Tibial artery (tissue), 4 donors: ENCODE measurements at regions not wholly inside any gene's neighbourhood (a gene's known extent, or its start where the extent isn't known, plus 50 kb on each side); places are given as distances from the start of the nearest gene placed in this dataset.
"Not testable (repeated sequence)": the region's sequence is repeated elsewhere in the genome, so short reads cannot be mapped to it uniquely, and the experiment has no call there.

Source experiments
- DNase-seq, 2 donors: peaks; one replicate each; pipeline ENCODE4 v3.0.0-alpha.2; 2019
- H3K27ac ChIP-seq, 2 donors: fragments of 200-600 bp; sonication (generic) in 1 of 2; 1 replicate in 1 of 2; 2 replicates in 1 of 2; pipeline ENCODE4 v1.5.1; 2018 to 2019; ENCODE audit warnings: mild to moderate bottlenecking in 1 of 2
- H3K27me3 ChIP-seq, 2 donors: fragments of 200-600 bp; sonication (generic) in 1 of 2; one replicate each; pipeline versions ENCODE4 v1.5.1 to v1.6.0; 2016 to 2019
- H3K36me3 ChIP-seq, 3 donors: fragments of 200-600 bp; sonication (generic) in 2 of 3; one replicate each; pipeline ENCODE4 v1.5.1; 2016 to 2019; ENCODE audit warnings: mild to moderate bottlenecking in 2 of 3
- H3K4me1 ChIP-seq, 4 donors: fragments of 200-600 bp; sonication (generic) in 2 of 4; 1 replicate in 3 of 4; 2 replicates in 1 of 4; pipeline ENCODE4 v1.5.1; 2016 to 2019
- H3K4me3 ChIP-seq, 2 donors: fragments of 200-600 bp; sonication (generic) in 1 of 2; 1 replicate in 1 of 2; 2 replicates in 1 of 2; pipeline ENCODE4 v1.5.1; 2018 to 2019; ENCODE audit warnings: mild to moderate bottlenecking in 2 of 2
- H3K9me3 ChIP-seq, 3 donors: fragments of 200-600 bp; sonication (generic) in 1 of 3; one replicate each; pipeline ENCODE4 v1.5.1; 2016 to 2019
- intact Hi-C: fragments of 100-400 bp; cut with DNase I; formaldehyde crosslinking; loops from one replicate; pipeline ENCODE4 v1.15.0; 2023; ENCODE audit warnings: low total_unique reads
- TF ChIP-seq, protein P1 (sequence below), 2 experiments: fragments of 200-600 bp in 1 of 2; fragments of 450-650 bp in 1 of 2; IDR thresholded peaks; one replicate each; pipeline ENCODE4 v1.5.1; 2017 to 2019; ENCODE audit warnings: antibody characterized with exemption in 2 of 2, mild to moderate bottlenecking in 1 of 2, moderate library complexity in 1 of 2

DNA sequence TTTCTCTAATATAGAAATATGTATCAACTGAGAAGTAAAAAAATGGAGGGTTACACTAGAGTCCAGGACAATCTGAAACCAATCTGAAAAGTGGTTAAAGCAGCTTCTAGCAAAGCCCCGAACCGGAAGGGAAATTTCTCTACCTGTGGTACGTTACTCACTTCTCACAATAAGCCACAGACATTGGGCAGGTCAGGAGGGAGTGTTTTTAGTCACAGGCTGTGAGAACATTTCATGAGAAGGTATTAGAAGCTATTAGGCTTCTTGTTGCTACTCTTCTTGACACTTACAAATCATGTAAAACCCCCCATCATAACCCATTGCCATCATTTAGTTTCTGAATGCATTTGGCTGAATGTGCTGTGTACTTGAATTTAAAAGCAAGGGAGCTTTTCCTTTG is 120.9 kb downstream of the NUFIP1 start:
- Histone ChIP-seq H3K9me3 (no peaks in the 10 kb centered on the region), H3K27ac (no peak overlapping the region), H3K4me3 (no peak overlapping the region), H3K27me3 (no peaks in the 10 kb centered on the region), H3K36me3 (no peaks in the 10 kb centered on the region), H3K4me1 (peaks cover 0 to 9% (median 0%) of the 10 kb centered on the region in 4 donors)
- DNase-seq: no peak
- TF ChIP-seq, protein P1, sequence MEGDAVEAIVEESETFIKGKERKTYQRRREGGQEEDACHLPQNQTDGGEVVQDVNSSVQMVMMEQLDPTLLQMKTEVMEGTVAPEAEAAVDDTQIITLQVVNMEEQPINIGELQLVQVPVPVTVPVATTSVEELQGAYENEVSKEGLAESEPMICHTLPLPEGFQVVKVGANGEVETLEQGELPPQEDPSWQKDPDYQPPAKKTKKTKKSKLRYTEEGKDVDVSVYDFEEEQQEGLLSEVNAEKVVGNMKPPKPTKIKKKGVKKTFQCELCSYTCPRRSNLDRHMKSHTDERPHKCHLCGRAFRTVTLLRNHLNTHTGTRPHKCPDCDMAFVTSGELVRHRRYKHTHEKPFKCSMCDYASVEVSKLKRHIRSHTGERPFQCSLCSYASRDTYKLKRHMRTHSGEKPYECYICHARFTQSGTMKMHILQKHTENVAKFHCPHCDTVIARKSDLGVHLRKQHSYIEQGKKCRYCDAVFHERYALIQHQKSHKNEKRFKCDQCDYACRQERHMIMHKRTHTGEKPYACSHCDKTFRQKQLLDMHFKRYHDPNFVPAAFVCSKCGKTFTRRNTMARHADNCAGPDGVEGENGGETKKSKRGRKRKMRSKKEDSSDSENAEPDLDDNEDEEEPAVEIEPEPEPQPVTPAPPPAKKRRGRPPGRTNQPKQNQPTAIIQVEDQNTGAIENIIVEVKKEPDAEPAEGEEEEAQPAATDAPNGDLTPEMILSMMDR (IDR thresholded peaks at IDR 0.05): no peak
- intact Hi-C loops: no loop called here

DNA sequence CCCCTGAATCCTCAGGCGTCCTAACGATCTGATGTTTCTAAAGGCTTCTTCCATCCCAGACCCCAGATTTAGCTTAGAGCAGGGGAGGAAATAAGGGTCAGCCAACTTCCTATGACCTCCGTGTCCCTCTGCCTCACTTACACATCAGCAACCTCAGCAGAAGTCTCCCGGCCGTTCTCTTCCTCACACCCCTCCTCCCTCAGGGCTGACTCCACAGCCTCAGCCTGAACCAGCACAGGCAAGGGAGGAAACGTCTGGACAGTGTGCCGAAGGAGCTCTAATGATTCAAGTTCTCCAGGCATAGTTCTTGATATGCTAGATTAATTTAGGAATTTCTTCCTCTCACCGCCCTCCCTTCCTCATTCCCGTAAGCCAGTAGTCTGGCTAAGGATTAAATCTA is 121.4 kb downstream of the NUFIP1 start:
- Histone ChIP-seq H3K27me3 (no peaks in the 10 kb centered on the region), H3K9me3 (no peaks in the 10 kb centered on the region), H3K4me1 (peaks cover 0 to 3% (median 0%) of the 10 kb centered on the region in 4 donors), H3K4me3 (no peak overlapping the region), H3K36me3 (no peaks in the 10 kb centered on the region), H3K27ac (no peak overlapping the region)
- intact Hi-C loops: no loop called here
- TF ChIP-seq, protein P1 (IDR thresholded peaks at IDR 0.05): no peak
- no peak for DNase-seq

DNA sequence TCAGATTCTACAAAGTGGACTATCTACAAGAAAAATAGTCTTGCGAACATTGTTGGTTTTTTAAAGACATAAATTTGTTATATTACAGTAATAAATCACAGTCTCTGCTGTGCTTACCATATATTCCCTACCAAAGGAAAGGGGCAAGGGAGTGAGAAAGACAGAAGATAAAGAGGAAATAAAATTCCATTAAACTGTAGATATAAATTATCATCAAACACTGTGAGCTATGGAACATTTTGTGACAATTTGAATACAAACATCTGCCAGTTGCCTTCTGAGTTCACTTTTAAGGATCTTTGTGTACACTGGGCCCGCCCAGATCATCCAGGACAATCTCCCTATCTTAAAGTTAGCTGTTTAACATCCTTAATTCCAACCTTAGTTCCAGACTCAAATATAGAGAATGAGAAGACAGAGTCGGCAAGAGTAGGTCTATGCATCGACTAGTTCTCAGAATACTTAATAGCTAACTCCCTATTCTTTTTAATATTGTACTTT is 122.8 kb downstream of the NUFIP1 start:
- DNase-seq: no peak
- H3K9me3 ChIP-seq: no peaks in the 10 kb centered on the region
- H3K4me3 ChIP-seq: no peak overlapping the region
- no peaks in the 10 kb centered on the region for H3K36me3 ChIP-seq
- H3K27ac ChIP-seq: no peak overlapping the region
- intact Hi-C loops: no loop called here
- TF ChIP-seq, protein P1 (IDR thresholded peaks at IDR 0.05): no peak
- H3K27me3 ChIP-seq: no peaks in the 10 kb centered on the region
- no peaks in the 10 kb centered on the region for H3K4me1 ChIP-seq

DNA sequence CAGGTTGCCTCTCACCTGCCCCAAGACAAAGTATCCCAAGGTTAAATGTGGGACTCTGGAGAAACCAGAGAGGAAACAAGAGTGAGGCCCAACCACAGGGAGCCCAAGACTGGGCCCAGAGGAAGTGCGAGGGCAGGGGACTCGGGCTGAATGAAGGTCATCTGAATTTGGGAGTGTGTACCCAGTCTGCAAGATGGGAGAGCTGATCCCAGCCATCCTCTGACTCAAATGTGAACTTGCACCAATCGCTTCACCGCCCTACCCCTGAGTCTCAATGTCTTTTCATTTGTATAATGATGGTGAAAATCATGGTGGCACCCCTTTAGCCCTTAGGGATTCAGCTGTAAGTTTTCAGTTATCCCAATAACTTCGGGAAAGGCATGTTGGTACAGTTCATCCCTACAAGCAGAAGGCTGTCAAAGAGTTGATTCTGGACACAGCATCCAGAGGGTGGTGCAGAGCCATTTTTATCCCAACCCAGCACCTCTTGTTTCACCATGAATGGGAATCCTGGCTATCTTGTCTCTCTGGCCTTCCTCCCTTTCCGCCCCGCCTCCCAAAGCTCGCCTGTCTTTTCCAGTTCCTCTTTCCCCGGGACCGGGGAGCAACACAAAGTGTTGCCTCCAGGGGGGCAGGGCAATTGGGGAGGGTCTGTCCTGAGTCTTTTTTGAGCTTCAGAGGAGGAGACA is 123.4 kb downstream of the NUFIP1 start:
- Histone ChIP-seq H3K27ac (no peak overlapping the region), H3K36me3 (no peaks in the 10 kb centered on the region), H3K4me3 (no peak overlapping the region), H3K9me3 (no peaks in the 10 kb centered on the region), H3K4me1 (no peaks in the 10 kb centered on the region), H3K27me3 (no peaks in the 10 kb centered on the region)
- TF ChIP-seq, protein P1 (IDR thresholded peaks at IDR 0.05): no peak
- intact Hi-C loops: no loop called here
- DNase-seq: no peak

DNA sequence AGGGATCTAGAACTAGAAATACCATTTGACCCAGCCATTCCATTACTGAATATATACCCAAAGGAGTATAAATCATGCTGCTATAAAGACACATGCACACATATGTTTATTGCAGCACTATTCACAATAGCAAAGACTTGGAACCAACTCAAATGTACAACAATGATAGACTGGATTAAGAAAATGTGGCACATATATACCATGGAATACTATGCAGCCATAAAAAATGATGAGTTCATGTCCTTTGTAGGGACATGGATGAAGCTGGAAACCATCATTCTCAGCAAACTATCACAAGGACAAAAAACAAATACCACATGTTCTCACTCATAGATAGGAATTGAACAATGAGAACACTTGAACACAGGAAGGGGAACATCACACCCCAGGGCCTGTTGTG is 125.6 kb downstream of the NUFIP1 start:
- H3K4me1 ChIP-seq, H3K9me3 ChIP-seq, intact Hi-C loops: not testable (repeated sequence)

DNA sequence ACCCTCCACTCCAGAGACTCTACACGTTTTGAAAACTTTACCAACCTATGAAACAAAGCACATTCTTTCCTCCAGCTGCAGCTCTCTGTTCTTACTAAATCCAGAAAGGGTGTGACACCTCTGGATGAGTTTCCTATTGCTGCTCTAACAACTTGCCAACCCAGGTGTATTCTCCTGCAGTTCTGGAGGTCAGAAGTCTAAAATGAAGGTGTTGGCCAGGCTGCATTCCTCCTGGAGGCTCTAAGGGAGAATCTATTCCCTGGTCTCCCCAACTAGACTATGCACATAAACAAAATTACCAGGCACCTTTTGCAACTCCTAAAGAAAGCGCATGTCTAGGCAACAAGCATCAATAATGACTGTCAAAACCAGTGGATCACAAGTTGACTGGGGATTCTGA is 128.8 kb downstream of the NUFIP1 start:
- intact Hi-C loops: no loop called here
- peaks cover 0 to 9% (median 0%) of the 10 kb centered on the region in 4 donors for H3K4me1 ChIP-seq
- H3K36me3 ChIP-seq: no peaks in the 10 kb centered on the region
- DNase-seq: no peak
- H3K27me3 ChIP-seq: no peaks in the 10 kb centered on the region
- no peak overlapping the region for H3K27ac ChIP-seq
- no peaks in the 10 kb centered on the region for H3K9me3 ChIP-seq
- H3K4me3 ChIP-seq: no peak overlapping the region
- TF ChIP-seq, protein P1 (IDR thresholded peaks at IDR 0.05): no peak

More for the DNA sequence above, 125.6 kb downstream of the NUFIP1 start:
- H3K36me3 ChIP-seq, DNase-seq, H3K27ac ChIP-seq, H3K27me3 ChIP-seq, H3K4me3 ChIP-seq: not testable (repeated sequence)
